Femur (tissue), 1 donor: ENCODE measurements at regions not wholly inside any gene's neighbourhood (a gene's known extent, or its start where the extent isn't known, plus 50 kb on each side); places are given as distances from the start of the nearest gene placed in this dataset.

Experiments used
- DNase-seq: peaks from one replicate; pipeline ENCODE4 v3.0.0-alpha.2; 2017

DNA sequence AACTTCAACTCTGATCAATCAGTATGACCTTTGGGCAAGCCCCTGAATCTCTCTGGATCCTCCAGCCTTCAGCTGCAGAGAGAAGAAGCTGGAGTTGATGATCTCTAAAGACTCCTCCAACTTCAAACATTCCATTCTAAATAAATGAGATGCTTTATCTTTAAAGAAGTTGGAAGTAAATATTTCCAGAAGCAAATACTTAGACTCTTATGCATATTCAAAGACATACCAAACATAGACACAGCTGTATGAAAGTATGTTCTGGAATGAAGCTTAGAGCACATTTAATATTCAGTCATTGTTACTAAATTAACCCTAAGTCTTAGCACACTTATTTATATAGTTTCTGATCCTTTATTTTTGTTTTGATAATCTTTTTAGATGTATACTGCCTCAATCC, 77.6 kb upstream of the ACP3 start:
- DNase-seq = no peak

DNA sequence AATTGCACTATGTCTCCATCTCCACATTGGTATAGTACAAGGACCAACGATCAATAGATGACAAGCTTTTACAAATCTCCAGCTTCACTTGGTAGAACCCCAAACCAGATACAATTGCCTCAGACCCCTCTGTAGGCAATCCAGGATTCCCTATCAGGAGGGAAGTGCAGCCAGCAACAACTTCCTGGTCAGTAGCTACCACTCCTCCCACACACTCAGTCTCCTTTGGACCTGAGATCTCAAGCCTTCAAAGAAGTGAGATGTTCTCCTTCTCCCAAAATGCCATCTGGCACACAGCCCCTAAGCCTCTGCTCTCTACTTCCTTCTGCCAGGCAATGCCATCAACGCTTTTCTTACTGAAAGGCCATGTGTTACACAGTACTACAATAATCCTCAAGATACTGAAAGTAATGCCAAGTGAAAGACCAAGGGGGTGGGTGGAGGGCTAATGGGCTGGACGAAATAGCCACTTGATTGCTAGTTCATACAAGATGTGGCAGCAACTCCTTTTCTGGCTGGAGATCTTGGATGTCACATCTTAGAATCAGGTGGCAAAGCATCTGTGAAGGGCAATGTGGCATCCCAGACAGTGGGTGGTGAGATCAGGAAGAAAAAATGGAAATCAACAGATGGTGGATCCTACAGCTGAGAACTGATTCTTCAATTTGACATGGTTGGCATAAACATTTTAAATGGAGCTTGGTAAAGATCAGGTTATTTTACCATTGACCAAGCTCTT, 75.3 kb upstream of the ACP3 start:
- DNase-seq = no peak

GRCh38 chr3:132242790-132243189, 74.4 kb upstream of the ACP3 start:
- DNase-seq = no peak

GRCh38 chr3:132245552-132246142, 71.6 kb upstream of the ACP3 start:
- peak; percentile 31 for DNase-seq

GRCh38 chr3:132246212-132246611, 71.0 kb upstream of the ACP3 start:
- DNase-seq = no peak

DNA sequence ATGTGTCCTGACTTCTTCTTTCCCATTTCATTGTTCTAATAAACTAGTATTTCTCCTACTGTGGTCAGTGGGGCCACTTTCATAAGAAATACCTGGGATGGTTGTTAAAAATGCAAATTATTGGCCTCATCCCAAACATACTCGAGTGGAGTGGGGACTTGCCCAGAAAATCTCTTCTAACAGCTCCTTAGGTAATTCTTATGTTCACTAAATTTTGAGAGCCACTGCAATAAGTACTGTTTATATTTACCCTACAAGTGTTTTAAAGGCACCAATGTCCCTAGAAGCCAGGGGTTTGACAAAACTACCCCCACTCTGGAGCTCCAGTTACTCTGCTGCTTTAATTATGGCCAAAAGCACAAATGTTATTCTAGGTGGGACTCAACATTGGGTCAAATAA, 70.0 kb upstream of the ACP3 start:
- DNase-seq = no peak

- DNase-seq = no peak
These were observed 68.7 kb upstream of the ACP3 start for GRCh38 chr3:132248490-132248889.

- DNase-seq = peak; percentile 28
These were observed 63.8 kb upstream of the ACP3 start for GRCh38 chr3:132253262-132253878.

DNA sequence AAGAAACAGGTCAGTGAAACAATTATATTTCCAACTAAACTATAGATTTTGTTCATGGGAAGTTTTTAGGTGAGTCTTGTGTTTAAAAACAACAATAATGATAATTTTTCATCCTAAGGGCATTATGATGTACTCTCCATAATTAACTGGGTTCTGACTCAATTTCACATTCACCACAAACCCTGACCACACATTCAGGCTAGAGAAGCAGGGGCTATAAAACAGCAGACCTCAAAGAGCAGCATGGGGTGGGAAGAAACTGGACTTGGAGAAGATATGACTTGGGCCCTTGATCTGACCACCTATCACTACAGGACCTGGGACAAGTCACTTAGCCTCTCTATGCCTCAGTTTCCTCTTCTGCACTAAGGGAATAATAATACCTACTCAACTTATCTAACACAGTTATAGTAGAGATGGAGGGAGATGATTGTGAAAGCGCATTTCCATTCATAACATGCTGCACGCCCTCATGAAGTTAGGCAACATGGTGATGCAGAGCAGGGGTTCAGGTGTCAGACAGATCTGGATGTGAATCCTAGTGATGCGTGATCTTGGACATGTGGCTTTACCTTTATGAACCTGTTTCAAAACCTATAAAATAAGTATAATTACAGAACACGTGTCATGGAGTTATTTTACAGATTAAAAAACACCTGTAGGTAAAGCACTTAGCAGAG, 63.0 kb upstream of the ACP3 start:
- no peak for DNase-seq

DNA sequence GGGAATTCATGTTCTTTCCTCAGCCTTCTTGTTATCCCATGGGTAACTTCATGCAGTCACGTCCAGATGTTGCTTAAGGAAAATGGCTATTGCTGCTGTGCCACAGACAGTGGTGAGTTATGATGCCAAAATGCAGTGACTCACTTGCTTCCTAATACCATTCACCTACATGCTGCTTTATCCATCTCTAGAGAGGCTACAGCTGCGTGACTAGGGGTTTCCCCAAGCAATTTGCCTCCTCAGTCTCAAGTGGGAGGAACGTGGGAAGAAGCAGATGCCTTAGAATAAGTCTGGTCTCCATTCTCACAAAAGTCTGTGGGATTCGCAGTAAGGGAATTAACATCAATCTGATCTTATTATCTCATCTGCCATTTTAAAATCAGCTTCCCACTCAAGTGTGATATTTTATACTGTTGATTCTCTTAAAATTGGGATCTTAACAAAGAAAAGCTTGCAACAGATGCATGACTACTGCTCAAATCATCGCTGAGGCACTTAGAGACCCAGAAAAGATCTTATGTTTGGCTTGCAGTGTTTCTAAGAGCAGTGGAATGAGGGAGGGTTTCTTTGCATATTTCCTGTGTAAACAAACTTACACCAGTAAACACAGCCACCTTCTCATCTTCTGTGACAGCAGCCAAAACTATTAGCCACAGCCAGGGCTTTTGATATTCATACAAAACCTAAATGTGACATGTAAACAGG, 62.0 kb upstream of the ACP3 start:
- DNase-seq = no peak

GRCh38 chr3:132256989-132257388, 60.2 kb upstream of the ACP3 start:
- DNase-seq = no peak

DNA sequence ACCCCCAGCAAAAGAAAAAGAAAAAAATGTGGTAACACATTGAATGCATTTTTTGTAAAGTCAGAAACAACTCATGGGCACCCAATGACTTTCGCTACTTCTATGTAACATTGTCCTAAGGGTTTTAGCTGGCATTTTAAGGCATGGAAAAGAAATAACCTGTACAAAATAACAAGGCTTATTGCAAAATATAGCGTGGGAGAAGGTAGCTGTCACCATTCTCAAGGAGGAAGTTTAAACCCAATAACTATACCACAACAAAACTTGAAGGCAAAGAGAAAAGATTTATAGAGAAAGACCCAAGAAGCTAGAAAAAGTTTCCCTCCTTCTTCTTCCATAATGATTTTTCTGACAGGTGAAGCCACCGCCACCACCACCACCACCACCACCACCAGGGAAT, 55.7 kb upstream of the ACP3 start:
- no peak for DNase-seq

- DNase-seq = no peak
These were observed 54.9 kb upstream of the ACP3 start for GRCh38 chr3:132262305-132262704.

DNA sequence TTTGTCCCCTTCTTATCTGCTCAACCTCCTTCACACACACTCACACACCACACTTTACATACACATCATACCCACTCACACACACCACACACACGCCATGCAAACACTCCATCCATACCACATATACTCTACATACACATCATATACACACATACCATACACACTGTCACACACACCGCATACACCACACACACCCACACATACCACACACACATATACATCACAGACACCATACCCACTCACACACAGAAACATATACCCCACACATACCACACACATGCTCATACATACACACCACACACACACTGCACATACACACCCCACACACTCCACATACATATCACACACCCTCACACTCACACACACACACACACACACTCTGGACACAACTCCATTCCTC, 54.3 kb upstream of the ACP3 start:
- no peak for DNase-seq

DNA sequence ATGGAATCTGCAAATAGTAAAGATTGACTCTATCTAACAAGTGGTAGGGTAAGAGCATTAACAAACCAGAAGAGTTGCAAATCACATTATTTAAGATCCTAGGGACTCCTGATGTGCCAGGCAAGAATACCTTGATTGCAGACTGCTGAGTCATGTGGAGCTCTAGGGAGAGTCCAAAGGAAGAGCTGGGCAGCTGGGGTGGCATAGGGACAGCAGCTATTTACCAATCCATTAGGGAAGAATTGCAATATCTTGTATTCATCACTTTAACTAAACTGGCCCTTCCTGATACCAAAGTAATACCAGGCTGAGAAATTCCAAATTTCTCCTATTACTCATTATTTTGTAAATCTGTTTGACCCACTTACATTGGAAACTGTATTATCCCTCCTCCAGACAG, 52.2 kb upstream of the ACP3 start:
- DNase-seq = no peak

DNA sequence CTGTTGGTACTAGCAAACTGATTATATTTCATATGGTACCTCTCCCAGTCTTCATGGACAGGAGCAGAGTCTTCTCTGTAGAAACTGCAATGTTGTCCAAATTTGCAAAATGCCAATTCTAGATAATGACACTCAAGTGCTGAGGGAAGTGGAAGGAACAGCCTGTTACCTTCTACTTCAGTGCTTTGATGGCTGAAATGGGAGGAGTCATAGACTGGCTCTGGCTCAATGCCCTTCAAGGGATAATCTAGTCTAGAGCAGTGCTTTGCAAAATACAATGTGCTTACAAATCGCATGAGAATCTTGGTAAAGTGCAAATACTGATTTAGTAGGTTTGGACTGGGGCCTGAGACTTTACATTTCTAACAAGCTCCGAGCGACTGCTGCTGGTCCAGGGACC, 51.7 kb upstream of the ACP3 start:
- no peak for DNase-seq

- no peak for DNase-seq
These were observed 49.7 kb upstream of the ACP3 start for GRCh38 chr3:132267391-132267993.
